Activated T-helper 17 cell treated with anti-CD3 and anti-CD28 coated beads, Interleukin-2, amount 50 U/mL, for 72 hours (primary cell): ENCODE measurements at regions not wholly inside any gene's neighbourhood (a gene's known extent, or its start where the extent isn't known, plus 50 kb on each side); places are given as distances from the start of the nearest gene placed in this dataset.

Experiments
- ATAC-seq: fragments of 150-1000 bp; cut with Tn5 transposase; replicated peaks from 2 replicates; pipeline ENCODE4 v1.10.0; 2021; ENCODE audit warnings: mild to moderate bottlenecking, moderate library complexity
- H3K27ac Mint-ChIP-seq: one replicate; pipeline ENCODE4 v1.8.0; 2022; ENCODE audit warnings: mixed read lengths
- H3K27me3 Mint-ChIP-seq: one replicate; pipeline ENCODE4 v1.8.0; 2022; ENCODE audit warnings: mixed read lengths
- H3K36me3 Mint-ChIP-seq: one replicate; pipeline ENCODE4 v1.8.0; 2022; ENCODE audit warnings: low read depth, mild to moderate bottlenecking, mixed read lengths
- H3K4me1 Mint-ChIP-seq: one replicate; pipeline ENCODE4 v1.8.0; 2022; ENCODE audit warnings: mixed read lengths
- H3K4me3 Mint-ChIP-seq: one replicate; pipeline ENCODE4 v1.8.0; 2022; ENCODE audit warnings: mild to moderate bottlenecking, mixed read lengths
- H3K9me3 Mint-ChIP-seq: one replicate; pipeline ENCODE4 v1.8.0; 2022; ENCODE audit warnings: mixed read lengths

DNA sequence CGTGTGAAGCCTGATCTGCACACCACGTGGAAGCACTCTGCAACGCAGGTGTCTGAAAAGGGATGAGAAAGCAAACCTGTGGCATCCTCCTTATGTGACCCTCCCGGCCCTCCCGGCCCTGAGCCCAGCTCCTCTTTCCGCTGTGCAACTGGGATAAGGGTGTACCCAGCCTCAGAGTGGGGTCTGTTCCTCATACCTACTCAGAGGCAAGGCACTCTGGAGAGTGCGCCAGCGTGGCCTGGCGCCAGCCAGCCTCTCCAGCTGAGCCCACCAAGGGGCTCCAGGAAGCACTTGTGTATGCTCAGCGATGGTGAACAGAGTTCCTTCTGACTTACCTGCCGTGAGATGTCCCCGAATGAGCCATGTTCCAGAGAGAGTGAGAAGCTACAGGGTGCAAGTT is 102.8 kb downstream of the IRX1 start:
- no peak for ATAC-seq
- Mint-ChIP-seq H3K4me3 (no peak overlapping the region), H3K27ac (no peak overlapping the region), H3K27me3 (no peaks in the 10 kb centered on the region), H3K9me3 (peaks cover 13% of the 10 kb centered on the region), H3K36me3 (no peaks in the 10 kb centered on the region), H3K4me1 (no peaks in the 10 kb centered on the region)

- H3K9me3 Mint-ChIP-seq = peaks cover 12% of the 10 kb centered on the region
- no peaks in the 10 kb centered on the region for H3K27me3 Mint-ChIP-seq
- H3K4me1 Mint-ChIP-seq = no peaks in the 10 kb centered on the region
- H3K27ac Mint-ChIP-seq = no peak overlapping the region
- ATAC-seq = no peak
- no peak overlapping the region for H3K4me3 Mint-ChIP-seq
- no peaks in the 10 kb centered on the region for H3K36me3 Mint-ChIP-seq
These were observed 106.1 kb downstream of the IRX1 start for GRCh38 chr5:3701694-3702093.

DNA sequence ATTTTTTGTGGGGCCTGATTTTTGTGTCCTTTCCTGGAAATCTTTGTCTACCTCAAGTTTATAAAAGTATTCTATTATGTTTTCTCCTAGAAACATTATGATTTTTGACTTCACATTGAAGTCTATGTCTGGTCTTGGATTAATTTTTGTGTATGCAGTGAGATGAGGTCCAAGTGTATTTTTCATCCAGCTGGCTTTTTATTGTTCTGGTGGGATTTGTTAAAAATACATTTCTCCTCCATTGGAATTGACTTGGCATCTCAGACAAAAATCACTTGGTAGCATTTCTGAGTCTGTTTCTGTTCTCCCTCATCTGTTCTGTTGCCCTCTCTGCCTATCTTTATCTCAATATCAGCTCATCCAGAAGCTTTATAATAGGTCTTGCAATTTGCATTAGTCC is 109.0 kb downstream of the IRX1 start:
- Mint-ChIP-seq H3K27me3 (no peaks in the 10 kb centered on the region), H3K27ac (no peak overlapping the region), H3K36me3 (no peaks in the 10 kb centered on the region), H3K4me1 (no peaks in the 10 kb centered on the region), H3K9me3 (peaks cover 17% of the 10 kb centered on the region), H3K4me3 (no peak overlapping the region)
- no peak for ATAC-seq

DNA sequence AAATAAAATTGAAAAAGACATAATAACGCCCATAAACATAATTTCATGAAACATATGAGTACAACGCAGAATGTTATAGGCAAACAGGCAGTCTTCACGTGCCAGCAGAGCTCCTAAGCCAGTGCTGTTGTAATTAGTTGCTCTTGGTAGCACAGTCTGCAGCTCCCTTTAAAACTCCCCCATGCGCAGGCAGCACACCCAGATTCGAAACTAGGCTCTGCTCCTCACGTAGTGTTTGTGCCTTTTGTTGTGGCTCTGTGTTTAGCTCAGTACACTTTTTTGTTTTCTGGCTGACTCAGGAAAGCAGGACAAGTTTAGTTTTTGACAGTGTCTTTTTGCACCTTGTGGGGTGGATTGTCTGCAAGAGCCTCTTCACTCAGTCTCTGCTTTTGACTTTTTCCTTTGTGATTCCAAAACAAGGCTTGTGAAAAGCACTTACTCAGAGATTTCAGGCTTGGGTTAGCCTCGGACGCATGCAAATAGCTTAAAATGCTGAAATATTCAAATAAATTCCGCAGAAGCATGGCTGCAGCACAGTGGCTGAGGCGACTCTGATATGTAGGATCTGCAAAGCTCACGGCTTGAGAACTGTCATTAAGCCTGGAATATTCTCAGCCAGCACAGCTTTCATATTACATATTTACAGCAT is 113.6 kb downstream of the IRX1 start:
- no peak for ATAC-seq
- Mint-ChIP-seq H3K27ac (no peak overlapping the region), H3K4me1 (no peaks in the 10 kb centered on the region), H3K36me3 (no peaks in the 10 kb centered on the region), H3K27me3 (no peaks in the 10 kb centered on the region), H3K9me3 (peaks cover 12% of the 10 kb centered on the region), H3K4me3 (no peak overlapping the region)

DNA sequence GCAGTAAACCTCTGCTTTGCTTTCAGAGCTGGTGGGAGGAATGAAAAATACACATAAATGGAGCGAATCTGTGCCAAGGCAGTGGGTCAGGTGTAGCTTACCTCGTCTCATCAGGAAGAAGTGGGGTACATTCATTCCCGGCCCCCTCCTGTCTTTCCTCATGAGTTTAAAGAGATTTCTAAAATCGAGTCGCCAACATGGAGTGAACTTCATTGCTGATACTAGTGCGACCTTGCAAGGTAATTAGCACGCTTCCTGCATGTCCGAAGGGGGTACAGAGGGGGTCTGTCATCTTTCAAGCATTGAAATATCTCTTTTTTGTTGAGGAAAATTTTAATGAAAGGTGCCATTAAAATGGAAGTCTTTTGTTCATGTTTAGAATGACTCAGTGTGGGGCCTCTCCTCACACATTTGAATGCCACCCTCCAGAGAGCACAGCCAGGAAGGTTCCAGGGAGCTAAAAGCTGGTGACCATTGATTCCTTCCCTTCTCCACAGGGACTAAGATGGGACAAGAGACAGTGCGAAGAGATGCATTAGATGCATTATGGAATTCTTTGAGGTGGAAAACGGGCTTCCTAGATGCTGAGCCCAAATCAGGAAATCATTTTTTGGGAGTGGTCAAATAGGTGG is 114.2 kb downstream of the IRX1 start:
- no peak for ATAC-seq
- H3K27ac Mint-ChIP-seq = no peak overlapping the region
- H3K9me3 Mint-ChIP-seq = peaks cover 12% of the 10 kb centered on the region
- H3K4me3 Mint-ChIP-seq = no peak overlapping the region
- H3K36me3 Mint-ChIP-seq = no peaks in the 10 kb centered on the region
- H3K27me3 Mint-ChIP-seq = no peaks in the 10 kb centered on the region
- no peaks in the 10 kb centered on the region for H3K4me1 Mint-ChIP-seq

DNA sequence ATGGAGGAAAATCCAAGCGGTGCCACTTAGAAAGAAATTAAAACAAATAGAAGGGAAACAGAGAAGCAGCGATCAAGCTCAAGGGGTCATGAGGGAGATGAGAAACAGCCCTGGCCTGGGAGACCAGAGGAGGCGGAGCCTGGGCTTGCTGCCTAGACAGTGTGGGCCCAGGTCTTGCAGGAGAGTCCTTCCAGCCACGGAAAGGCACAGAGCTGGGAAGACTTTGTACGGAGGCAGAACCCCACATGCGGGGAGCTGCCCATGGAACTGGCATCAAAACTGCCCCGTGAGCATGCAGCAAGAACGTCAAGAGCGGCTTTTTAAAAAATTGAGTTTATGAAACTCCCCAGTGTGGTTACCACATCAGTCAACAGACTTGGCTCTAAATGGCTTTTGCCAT is 119.4 kb downstream of the IRX1 start:
- Mint-ChIP-seq H3K4me3 (no peak overlapping the region), H3K27me3 (no peaks in the 10 kb centered on the region), H3K36me3 (no peaks in the 10 kb centered on the region), H3K27ac (no peak overlapping the region), H3K9me3 (peaks cover 3% of the 10 kb centered on the region), H3K4me1 (no peaks in the 10 kb centered on the region)
- no peak for ATAC-seq

- H3K9me3 Mint-ChIP-seq = peaks cover under 1% of the 10 kb centered on the region
- H3K36me3 Mint-ChIP-seq = no peaks in the 10 kb centered on the region
- H3K4me3 Mint-ChIP-seq = no peak overlapping the region
- no peaks in the 10 kb centered on the region for H3K4me1 Mint-ChIP-seq
- ATAC-seq = no peak
- H3K27ac Mint-ChIP-seq = no peak overlapping the region
- no peaks in the 10 kb centered on the region for H3K27me3 Mint-ChIP-seq
These were observed 134.0 kb downstream of the IRX1 start for GRCh38 chr5:3729631-3730030.

DNA sequence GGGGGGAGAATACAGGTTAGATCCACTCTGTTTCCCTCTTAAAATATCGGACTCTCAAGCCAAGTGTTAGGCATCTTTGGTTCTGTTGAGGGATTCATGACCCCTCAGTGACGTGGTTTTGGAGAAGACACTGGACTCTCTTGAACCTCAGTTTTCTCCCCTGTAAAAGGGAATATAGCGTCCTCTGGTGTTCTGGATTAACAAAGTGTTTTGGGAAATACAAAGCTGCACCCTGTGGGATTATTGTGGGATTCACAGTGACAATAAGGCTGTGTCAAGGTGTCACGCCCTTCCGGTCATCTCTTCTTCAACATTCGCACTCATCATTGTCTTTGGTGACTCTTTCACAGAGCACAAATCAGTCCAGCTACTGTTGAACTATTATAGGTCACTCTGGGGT is 139.0 kb downstream of the IRX1 start:
- H3K27ac Mint-ChIP-seq = no peak overlapping the region
- H3K4me3 Mint-ChIP-seq = no peak overlapping the region
- no peak for ATAC-seq
- no peaks in the 10 kb centered on the region for H3K4me1 Mint-ChIP-seq
- H3K9me3 Mint-ChIP-seq = peaks cover 6% of the 10 kb centered on the region
- no peaks in the 10 kb centered on the region for H3K27me3 Mint-ChIP-seq
- no peaks in the 10 kb centered on the region for H3K36me3 Mint-ChIP-seq

- H3K4me3 Mint-ChIP-seq = no peak overlapping the region
- H3K36me3 Mint-ChIP-seq = no peaks in the 10 kb centered on the region
- no peaks in the 10 kb centered on the region for H3K4me1 Mint-ChIP-seq
- H3K9me3 Mint-ChIP-seq = peaks cover 6% of the 10 kb centered on the region
- no peak overlapping the region for H3K27ac Mint-ChIP-seq
- no peak for ATAC-seq
- no peaks in the 10 kb centered on the region for H3K27me3 Mint-ChIP-seq
These were observed 140.8 kb downstream of the IRX1 start for GRCh38 chr5:3736466-3736865.

DNA sequence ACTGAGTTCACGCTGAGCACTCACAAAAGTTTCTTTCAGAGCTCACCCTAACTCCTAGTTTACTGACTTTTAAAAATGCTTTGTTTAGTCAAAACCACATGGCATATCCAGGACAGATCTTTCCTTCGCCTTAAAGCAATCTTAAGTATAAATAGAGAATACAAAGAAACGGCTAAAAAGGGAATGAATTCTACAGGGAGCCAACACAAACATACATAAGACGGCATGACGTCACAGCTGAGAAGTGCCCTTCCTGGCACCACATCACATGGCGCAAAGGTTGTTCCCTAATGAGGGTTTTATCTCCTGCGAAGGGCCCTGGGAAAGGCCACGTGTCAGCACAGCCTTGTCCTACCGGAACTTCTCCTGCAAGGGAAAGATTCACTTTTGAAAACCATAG is 141.3 kb downstream of the IRX1 start:
- Mint-ChIP-seq H3K9me3 (peaks cover 8% of the 10 kb centered on the region), H3K4me1 (no peaks in the 10 kb centered on the region), H3K27ac (no peak overlapping the region), H3K27me3 (no peaks in the 10 kb centered on the region), H3K4me3 (no peak overlapping the region), H3K36me3 (no peaks in the 10 kb centered on the region)
- no peak for ATAC-seq

GRCh38 chr5:3738919-3739318 is 143.3 kb downstream of the IRX1 start:
- Mint-ChIP-seq H3K36me3 (no peaks in the 10 kb centered on the region), H3K4me3 (no peak overlapping the region), H3K9me3 (peaks cover 11% of the 10 kb centered on the region), H3K4me1 (no peaks in the 10 kb centered on the region), H3K27ac (no peak overlapping the region), H3K27me3 (no peaks in the 10 kb centered on the region)
- ATAC-seq = no peak

DNA sequence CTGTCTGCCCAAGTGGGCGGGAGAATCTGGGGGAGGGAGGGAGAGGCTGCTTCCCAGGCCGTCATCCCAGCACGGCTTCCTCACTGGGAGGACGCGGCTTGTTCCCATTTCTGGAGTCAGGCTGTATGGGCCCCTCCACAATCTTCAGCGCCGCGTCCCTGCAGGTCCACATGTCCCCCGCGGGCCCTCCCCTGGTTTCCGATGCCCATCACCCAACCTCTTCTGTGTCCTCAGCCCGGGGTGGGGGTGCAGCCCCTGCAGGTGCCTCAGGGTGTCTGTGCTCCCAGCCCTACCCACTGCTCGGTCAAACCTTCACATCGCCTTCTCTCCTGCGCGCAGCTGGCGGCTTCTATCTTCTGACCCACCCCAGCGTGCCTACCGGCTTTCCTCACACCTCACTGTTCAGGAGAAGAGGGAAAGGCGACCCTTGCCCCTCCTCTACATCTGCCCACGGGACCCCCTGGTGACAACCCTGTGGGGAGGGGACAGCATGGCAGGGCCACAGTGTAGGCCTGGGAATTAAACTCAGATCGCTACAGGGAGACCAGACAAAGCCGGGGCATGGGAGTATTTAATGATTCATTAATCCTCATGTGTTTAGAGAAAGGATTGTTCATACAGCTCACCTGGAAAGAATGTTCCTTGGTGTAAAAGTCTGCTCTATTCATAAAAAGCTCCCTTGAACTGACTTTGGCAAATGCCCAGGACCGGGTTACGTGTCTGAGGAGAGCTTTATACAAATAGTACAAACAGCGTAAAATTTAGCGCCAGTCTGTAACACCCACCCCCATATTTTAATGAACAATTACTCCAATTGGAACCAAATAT is 145.1 kb downstream of the IRX1 start:
- Mint-ChIP-seq H3K36me3 (no peaks in the 10 kb centered on the region), H3K4me1 (no peaks in the 10 kb centered on the region), H3K4me3 (no peak overlapping the region), H3K9me3 (peaks cover 5% of the 10 kb centered on the region), H3K27me3 (no peaks in the 10 kb centered on the region), H3K27ac (no peak overlapping the region)
- no peak for ATAC-seq

- H3K27ac Mint-ChIP-seq = no peak overlapping the region
These were observed 145.7 kb downstream of the IRX1 start for GRCh38 chr5:3741374-3741770.

DNA sequence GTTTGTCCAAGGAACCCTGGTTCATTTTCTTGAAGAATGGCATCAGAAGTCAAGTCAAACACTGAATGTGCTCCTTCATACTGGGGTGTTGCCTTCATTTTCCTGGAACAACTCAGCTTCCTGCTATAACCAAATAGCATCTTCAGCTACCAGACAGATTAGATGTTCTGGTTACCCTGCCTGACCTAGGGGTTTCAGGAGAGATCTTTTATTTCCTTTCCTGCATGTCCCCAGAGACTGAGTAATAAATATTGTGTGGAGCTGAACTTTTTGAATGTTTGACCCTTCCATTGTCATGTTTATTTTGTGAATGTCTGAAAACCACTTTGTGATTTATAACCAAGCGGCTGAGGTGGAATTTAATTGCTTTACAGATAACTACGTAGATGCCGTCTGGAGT is 147.1 kb downstream of the IRX1 start:
- Mint-ChIP-seq H3K27ac (no peak overlapping the region), H3K27me3 (no peaks in the 10 kb centered on the region), H3K9me3 (peaks cover 8% of the 10 kb centered on the region), H3K4me3 (no peak overlapping the region), H3K36me3 (no peaks in the 10 kb centered on the region), H3K4me1 (no peaks in the 10 kb centered on the region)
- ATAC-seq = no peak

More at GRCh38 chr5:3741374-3741770, 145.7 kb downstream of the IRX1 start:
- Mint-ChIP-seq H3K4me3 (no peak overlapping the region), H3K4me1 (no peaks in the 10 kb centered on the region), H3K9me3 (peaks cover 5% of the 10 kb centered on the region), H3K27me3 (no peaks in the 10 kb centered on the region), H3K36me3 (no peaks in the 10 kb centered on the region)
- no peak for ATAC-seq

DNA sequence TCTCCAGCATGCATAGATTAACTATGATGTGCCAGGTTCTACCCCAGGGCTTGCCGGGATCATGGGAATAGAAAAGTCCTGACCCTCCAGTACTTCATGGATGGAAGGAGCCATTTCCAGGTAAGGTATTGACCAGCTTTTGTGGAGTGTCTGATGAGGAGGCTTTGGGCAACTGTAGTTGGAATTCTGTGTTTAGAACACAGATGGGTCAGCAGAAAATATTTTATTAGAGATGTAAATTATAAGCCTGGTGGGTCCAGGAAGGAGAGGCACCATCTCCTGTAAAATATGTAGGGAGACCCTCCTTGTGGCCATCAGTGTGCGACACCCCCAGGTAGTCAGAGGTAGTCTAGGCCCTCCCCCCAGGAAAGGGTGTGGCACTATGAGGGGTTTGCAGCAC is 156.2 kb downstream of the IRX1 start:
- H3K36me3 Mint-ChIP-seq = no peaks in the 10 kb centered on the region
- ATAC-seq = no peak
- no peaks in the 10 kb centered on the region for H3K4me1 Mint-ChIP-seq
- H3K27me3 Mint-ChIP-seq = no peaks in the 10 kb centered on the region
- H3K4me3 Mint-ChIP-seq = no peak overlapping the region
- H3K9me3 Mint-ChIP-seq = peaks cover 10% of the 10 kb centered on the region
- H3K27ac Mint-ChIP-seq = no peak overlapping the region
